Liver (tissue), 2 donors: ENCODE measurements at regions not wholly inside any gene's neighbourhood (a gene's known extent, or its start where the extent isn't known, plus 50 kb on each side); places are given as distances from the start of the nearest gene placed in this dataset.

Experiments
- MAX ChIP-seq: IDR thresholded peaks from 2 replicates; pipeline ENCODE4 v1.6.1; 2016; ENCODE audit warnings: antibody characterized with exemption
- RAD21 ChIP-seq, 2 donors: IDR thresholded peaks; 2 replicates each; pipeline ENCODE4 v1.6.1; 2016; ENCODE audit warnings: antibody characterized with exemption in 2 of 2, mild to moderate bottlenecking in 2 of 2
- donor health status: healthy.

GRCh38 chr12:126346087-126346486, 1280.9 kb downstream of the AACS start:
- no peak for TF ChIP-seq RAD21 (IDR thresholded peaks at IDR 0.05)
- TF ChIP-seq MAX, result no peak
